Thoracic aorta (tissue), 2 donors: ENCODE measurements at regions not wholly inside any gene's neighbourhood (a gene's known extent, or its start where the extent isn't known, plus 50 kb on each side); places are given as distances from the start of the nearest gene placed in this dataset.

Source experiments
- ATAC-seq: fragments of 150-250 bp; one replicate; pipeline ENCODE4 v1.8.0; 2017; ENCODE audit warnings: low read depth; ENCODE audit not compliant: insufficient number of reproducible peaks, low FRiP score
- DNase-seq: peaks from one replicate; pipeline ENCODE4 v3.0.0-alpha.2; 2020; ENCODE audit warnings: low spot score
- H3K27ac ChIP-seq, 2 donors: fragments of 200-600 bp; sonication (generic); 1 replicate in 1 of 2; 2 replicates in 1 of 2; pipeline ENCODE4 v1.5.1; 2016; ENCODE audit warnings: mild to moderate bottlenecking in 2 of 2, moderate library complexity in 2 of 2
- H3K27me3 ChIP-seq: fragments of 200-600 bp; sonication (generic); replicated peaks from 2 replicates; pipeline ENCODE4 v1.6.0; 2016; ENCODE audit warnings: mild to moderate bottlenecking; ENCODE audit not compliant: insufficient read depth
- H3K36me3 ChIP-seq: fragments of 200-600 bp; sonication (generic); one replicate; pipeline ENCODE4 v1.5.1; 2016
- H3K4me1 ChIP-seq, 2 donors: fragments of 200-600 bp; sonication (generic); 1 replicate in 1 of 2; 2 replicates in 1 of 2; pipeline versions ENCODE4 v1.5.1 to v1.6.0; 2016; ENCODE audit warnings: low read depth in 2 of 2, mild to moderate bottlenecking in 1 of 2; ENCODE audit not compliant: control insufficient read depth in 1 of 2
- H3K4me3 ChIP-seq: fragments of 200-600 bp; sonication (generic); 2 replicates; pipeline ENCODE4 v1.5.1; 2016; ENCODE audit warnings: mild to moderate bottlenecking
- H3K9me3 ChIP-seq: fragments of 200-600 bp; sonication (generic); 2 replicates; pipeline ENCODE4 v1.5.1; 2016
- TF ChIP-seq, protein P1 (sequence below): fragments of 200-600 bp; sonication (generic); IDR thresholded peaks from one replicate; pipeline ENCODE4 v1.5.1; 2019; ENCODE audit warnings: antibody characterized with exemption

DNA sequence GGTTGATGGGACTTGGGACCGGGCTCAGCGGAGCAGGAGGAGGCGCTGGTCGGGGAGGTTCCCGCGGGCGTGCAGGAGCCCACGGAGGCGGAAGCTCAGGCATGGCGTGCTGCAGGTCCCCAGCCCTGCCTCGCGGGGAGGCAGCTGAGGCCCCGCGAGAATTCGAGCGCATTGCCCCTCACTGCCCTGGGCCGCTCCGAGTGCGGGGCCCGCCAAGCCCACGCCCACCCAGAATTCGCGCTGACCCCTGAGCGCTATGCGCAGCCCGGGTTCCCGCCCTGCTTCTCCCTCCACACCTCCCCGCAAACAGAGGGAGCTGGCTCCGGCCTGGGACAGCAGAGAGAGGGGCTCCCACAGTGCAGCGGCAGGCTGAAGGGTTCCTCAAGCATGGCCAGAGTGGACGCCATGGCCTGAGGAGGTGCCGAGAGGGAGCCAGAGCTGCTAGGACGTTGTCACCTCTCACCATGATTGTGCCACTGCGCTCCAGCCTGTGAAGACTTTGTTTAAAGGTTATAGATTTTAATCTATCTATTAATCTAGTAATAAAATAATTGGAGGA is 357.2 kb upstream of the RGPD4 start:
- TF ChIP-seq, protein P1, sequence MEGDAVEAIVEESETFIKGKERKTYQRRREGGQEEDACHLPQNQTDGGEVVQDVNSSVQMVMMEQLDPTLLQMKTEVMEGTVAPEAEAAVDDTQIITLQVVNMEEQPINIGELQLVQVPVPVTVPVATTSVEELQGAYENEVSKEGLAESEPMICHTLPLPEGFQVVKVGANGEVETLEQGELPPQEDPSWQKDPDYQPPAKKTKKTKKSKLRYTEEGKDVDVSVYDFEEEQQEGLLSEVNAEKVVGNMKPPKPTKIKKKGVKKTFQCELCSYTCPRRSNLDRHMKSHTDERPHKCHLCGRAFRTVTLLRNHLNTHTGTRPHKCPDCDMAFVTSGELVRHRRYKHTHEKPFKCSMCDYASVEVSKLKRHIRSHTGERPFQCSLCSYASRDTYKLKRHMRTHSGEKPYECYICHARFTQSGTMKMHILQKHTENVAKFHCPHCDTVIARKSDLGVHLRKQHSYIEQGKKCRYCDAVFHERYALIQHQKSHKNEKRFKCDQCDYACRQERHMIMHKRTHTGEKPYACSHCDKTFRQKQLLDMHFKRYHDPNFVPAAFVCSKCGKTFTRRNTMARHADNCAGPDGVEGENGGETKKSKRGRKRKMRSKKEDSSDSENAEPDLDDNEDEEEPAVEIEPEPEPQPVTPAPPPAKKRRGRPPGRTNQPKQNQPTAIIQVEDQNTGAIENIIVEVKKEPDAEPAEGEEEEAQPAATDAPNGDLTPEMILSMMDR = no peak
- Histone ChIP-seq H3K9me3 (peaks cover 5% of the 10 kb centered on the region), H3K36me3 (no peaks in the 10 kb centered on the region), H3K4me1 (peaks cover 10% of the 10 kb centered on the region in 2 donors), H3K4me3 (no peak overlapping the region), H3K27ac (no peak overlapping the region), H3K27me3 (no peaks in the 10 kb centered on the region)
- DNase-seq (no peak), ATAC-seq (no peak)

DNA sequence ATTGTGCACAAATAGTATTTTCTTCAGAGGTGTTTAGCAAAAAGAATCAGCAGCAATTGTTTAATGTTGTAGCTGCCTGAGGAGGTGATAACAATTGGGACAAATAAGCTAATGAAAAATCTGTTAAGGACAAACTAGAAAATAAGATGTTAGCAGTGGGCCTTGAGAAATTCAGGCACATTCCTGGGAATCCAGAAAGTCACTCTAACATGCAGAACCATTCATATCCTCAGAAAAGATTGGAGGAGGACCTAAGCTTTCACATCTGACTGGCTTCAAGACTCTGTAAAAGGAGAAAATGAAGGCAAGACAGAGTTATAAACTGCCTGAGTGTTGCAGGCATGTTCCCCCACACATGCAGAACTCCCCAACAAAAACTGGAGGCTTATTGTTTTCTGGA is 353.5 kb upstream of the RGPD4 start:
- TF ChIP-seq, protein P1 = no peak
- no peak overlapping the region for H3K27ac ChIP-seq
- ATAC-seq (no peak), DNase-seq (no peak)
- H3K4me1 ChIP-seq = no peaks in the 10 kb centered on the region
- peaks cover 20% of the 10 kb centered on the region for H3K9me3 ChIP-seq
- H3K36me3 ChIP-seq = no peaks in the 10 kb centered on the region
- H3K4me3 ChIP-seq = no peak overlapping the region
- H3K27me3 ChIP-seq = no peaks in the 10 kb centered on the region

DNA sequence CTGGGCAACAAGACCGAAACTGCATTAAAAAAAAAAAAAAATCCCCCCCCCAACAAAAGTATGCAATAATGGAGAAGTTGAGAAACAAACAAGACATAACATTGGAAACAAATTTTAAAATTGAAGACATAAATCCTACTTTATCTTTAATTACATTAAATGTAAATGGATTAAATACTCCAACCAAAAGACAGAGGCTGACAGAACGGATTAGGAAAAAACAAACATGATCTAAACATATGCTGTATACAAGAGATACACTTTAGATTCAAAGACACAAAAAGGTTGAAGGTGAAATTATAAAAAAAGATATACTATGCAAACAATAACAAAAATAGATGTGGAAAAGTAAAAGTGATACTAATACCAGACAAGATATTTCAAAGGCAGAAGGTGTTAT is 350.8 kb upstream of the RGPD4 start:
- TF ChIP-seq, protein P1 = no peak

DNA sequence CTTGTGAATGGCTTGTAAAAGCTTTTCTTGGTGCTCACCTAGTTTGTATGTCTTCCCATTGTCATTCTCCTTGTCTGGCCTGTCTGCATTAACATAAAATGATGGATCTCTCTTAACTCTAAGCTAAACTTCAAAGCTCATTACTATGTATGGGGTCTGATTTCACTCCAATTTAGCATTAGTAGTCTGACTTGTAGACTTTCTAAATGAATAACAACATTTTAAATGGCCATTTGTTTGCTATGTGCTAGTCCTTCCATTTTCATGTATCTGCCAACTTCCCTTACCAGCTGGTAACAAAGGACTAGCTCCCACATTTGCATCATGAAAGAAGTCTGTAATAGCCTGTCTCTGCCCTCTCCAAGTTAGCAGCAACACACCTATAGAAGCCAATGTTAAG is 324.2 kb upstream of the RGPD4 start:
- no peaks in the 10 kb centered on the region for H3K9me3 ChIP-seq
- no peaks in the 10 kb centered on the region for H3K4me1 ChIP-seq
- no peak overlapping the region for H3K4me3 ChIP-seq
- no peak for ATAC-seq
- no peak for DNase-seq
- no peak overlapping the region for H3K27ac ChIP-seq
- H3K36me3 ChIP-seq = no peaks in the 10 kb centered on the region
- TF ChIP-seq, protein P1 = no peak
- H3K27me3 ChIP-seq = no peaks in the 10 kb centered on the region

More for the DNA sequence above, 350.8 kb upstream of the RGPD4 start:
- Histone ChIP-seq H3K4me3 (no peak overlapping the region), H3K9me3 (peaks cover 20% of the 10 kb centered on the region), H3K4me1 (no peaks in the 10 kb centered on the region), H3K36me3 (no peaks in the 10 kb centered on the region), H3K27me3 (no peaks in the 10 kb centered on the region), H3K27ac (no peak overlapping the region)
- DNase-seq = no peak
- ATAC-seq = no peak

DNA sequence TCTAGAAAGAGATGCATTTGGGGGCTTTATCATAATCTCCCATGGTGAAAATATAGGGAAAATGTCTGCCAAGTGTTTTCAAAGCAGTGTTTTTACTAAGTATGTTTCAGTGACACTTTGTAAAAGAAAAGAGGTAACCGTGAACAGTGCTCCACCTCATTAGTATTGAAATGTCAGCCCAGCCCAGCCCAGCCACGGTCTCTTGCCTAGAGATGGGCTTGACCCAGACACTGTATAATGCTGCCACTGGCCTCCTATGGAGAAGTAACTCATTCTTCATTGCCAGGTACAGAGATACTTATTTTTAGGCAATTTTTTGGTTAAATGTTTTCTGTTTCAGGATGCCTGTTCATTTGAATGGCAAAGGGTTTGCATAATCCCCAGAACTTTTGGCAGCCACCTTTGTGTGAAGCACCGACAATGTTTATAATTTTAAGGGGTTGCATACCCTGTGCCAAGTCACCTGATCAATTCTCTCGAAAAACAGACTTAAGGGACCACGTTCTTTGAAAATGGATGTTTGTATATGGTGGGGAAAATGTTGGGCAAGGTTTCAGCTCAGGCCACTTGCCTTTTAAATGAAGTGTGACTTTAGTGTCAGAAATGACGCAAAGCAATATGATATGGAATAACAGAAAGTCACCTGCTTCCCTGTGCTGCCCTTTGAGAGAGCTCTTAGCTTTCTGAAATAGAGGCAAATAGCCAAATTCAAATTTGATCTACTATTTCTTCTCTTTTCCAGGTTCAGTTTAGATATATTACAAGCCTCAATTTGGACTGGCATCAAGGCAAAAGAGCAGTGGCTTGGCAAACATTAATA is 314.5 kb upstream of the RGPD4 start:
- Histone ChIP-seq H3K27me3 (no peaks in the 10 kb centered on the region), H3K27ac (no peak overlapping the region), H3K9me3 (no peaks in the 10 kb centered on the region), H3K4me1 (no peaks in the 10 kb centered on the region), H3K36me3 (no peaks in the 10 kb centered on the region), H3K4me3 (no peak overlapping the region)
- DNase-seq = no peak
- no peak for ATAC-seq
- TF ChIP-seq, protein P1 = no peak
